GM18498 (cell line): ENCODE measurements at regions not wholly inside any gene's neighbourhood (a gene's known extent, or its start where the extent isn't known, plus 50 kb on each side); places are given as distances from the start of the nearest gene placed in this dataset.
"Not testable (repeated sequence)": the region's sequence is repeated elsewhere in the genome, so short reads cannot be mapped to it uniquely, and the experiment has no call there.

ENCODE experiments used
- ATAC-seq: cut with Tn5 transposase; IDR thresholded peaks from one replicate; pipeline ENCODE4 v1.9.1; 2021; ENCODE audit warnings: mild to moderate bottlenecking, moderate library complexity; ENCODE audit not compliant: unreplicated experiment

DNA sequence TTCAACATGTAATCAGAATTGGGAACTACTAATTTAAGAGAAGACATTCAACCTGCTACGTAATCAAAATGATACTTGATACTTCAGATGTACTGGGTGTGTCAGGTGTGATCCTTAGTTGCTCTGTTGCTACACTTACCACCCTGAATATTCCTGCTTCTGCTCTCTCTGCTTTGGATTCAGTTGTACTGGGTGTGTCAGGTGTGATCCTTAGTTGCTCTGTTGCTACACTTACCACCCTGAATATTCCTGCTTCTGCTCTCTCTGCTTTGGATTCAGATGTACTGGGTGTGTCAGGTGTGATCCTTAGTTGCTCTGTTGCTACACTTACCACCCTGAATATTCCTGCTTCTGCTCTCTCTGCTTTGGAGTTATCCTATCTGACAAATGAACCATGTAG is 290.2 kb downstream of the RAB38 start:
- not testable (repeated sequence) for ATAC-seq

DNA sequence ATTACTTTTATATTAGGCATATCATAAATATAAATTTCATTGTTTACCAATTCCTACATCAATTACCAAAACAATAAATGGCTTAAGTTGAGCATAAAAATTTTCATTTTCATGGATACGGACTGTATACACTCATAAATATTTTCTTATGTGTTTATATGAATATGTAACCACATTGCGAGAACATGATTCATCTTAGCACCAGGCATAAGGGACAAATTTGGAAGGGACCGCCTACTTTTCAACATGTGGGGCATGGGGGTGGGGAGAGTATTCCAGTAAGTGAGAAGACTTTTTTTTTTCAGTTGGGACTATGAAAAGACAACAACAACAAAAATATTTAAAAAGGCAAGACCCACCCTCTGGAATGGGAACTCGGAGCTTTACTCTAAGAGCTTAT is 296.1 kb downstream of the RAB38 start:
- ATAC-seq = no peak

DNA sequence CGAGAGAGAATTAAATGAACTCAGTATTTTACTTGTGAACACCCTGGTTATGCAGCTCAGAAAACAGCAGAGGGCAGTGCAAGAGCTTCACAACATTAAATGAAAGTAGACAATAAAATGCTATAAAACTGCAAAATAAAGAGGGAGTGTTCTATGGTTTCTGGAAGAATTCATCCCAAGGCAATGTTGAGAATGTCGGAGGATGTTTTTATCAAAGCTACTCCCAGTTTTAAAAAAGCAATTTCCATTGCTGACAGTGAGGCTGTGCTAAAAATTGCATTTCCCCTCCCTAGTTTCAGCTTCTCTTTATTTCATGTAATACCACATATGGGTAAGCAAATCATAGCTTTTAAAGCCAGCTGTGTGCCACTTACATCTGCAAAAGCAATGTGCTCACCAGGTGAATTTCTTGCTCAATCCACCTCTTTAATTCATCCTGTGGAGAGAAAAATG is 296.8 kb downstream of the RAB38 start:
- no peak for ATAC-seq

DNA sequence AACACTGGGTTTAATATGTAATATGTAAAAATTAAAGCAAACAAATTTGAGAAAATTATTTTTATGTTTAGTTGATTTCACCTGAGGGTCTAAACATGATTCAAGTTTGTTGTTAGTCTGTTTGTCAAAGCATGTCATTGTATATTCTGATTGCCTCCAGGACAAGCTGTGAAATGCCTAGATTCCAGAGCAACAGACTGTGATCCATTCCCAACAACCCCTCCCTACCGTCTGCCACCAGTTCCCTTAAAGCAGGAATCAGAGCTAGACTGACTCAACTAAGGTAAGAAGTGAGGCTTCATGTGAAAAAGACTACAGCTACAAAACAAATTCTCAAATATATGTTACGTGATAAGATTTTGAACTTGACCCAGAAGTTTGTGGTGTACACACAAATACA is 304.2 kb downstream of the RAB38 start:
- ATAC-seq = no peak

DNA sequence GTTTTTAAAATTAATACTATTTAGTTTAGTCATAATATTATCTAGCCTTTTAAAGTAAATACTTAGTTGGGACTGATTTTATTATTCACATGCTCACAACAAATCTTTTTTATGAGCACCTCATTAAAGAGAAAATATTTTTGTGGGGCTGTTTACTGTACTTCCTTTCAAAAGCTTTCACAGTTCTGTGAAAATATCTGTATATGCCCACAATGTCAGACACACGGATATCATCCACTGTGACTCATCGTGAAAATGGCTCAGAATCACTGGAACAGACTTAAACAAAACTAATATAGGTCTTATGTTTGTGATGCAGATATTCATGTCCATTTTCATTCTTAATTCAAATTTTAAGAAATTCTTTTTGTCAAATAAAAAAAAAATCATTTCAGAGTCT is 305.2 kb downstream of the RAB38 start:
- ATAC-seq = no peak

DNA sequence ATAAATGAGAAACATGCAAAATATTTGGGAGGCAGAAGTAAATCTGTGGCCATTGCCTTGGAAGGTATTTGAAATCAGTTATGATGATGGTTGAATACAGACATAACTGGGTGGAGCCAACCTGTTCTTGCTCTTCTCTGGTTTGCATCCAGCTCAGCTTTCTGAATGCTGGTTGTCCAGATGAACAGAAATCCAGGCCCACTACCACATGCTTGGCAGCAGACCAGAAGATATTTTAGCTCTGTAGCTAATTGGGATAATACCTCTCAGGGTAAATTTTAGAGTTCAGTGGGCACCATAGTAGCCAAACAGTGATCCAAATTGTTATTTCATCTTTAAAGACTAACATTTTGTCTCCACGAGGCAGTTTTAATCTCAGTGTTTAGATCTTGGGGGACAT is 308.3 kb downstream of the RAB38 start:
- ATAC-seq = no peak

DNA sequence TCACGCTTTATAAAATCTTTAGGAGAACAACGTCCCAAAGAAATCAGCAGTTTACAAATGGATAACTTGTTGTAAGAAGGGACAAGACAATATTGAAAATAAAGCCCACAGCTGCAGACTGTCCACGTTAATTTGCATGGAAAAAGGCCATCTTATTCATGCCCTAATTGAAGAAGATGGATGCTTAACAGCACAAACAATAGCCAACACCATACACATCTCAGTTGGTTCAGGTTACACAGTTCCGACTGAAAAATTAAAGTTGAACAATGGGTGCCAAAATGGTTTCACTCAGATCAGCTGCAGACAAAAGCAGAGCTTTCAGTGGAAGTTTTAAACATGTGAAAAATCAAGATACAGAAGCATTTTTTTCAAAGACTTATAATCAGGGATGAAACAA is 314.2 kb downstream of the RAB38 start:
- no peak for ATAC-seq

DNA sequence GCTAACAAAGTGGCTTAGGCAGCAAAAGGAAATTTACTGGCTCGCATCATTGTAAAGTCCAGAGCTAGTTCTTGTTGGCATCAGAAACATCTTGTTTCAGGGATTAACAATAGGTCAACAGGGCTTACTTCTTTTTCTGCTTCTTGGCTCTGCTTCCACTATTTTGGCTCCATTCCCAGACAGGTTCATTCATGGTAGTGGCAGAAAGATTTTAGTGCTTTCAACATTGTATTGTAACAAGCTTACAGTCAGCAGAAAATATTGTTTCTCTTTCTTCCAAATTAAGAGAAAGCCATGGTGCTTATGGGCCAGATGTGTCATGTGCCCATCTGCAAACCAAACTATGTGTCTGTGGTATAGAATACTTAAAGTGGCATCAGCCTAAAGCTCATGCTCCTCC is 315.6 kb downstream of the RAB38 start:
- no peak for ATAC-seq

DNA sequence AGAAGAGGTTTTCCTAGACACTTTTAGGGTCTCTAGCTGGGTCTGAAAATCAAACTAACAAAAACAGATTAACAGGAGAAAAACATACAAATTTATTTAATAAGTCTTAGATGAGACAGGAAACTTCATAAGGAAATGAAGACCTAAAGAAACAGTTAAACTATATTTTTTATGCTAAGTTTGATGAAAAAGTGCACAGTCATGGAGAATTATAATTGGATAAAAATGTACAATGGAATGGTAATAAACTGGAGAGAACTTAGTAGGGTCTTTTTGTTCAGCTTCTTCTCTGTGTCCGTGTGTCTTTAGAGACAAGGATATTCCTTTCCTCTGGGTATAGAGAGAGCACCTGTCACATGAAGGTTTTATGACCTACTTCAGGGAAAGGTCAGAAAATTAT is 323.4 kb downstream of the RAB38 start:
- no peak for ATAC-seq

DNA sequence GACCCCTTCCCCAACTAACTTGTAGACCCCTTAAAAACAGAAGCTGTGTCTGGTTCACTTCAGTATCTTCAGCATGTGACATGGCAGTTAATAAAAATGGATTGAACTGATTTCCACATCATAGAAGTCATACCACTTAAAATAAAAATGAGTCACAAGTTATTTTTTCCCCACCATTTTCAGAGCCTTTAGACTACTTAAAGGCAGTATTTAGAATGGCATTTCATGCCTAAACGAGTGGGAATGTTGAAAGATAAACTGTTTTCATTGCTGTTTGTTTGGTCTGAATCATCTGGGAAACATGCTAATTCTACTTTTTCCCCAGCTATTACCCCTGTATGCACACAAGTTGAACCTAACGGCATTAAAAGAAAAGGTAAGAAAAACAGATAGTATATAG is 324.0 kb downstream of the RAB38 start:
- no peak for ATAC-seq

DNA sequence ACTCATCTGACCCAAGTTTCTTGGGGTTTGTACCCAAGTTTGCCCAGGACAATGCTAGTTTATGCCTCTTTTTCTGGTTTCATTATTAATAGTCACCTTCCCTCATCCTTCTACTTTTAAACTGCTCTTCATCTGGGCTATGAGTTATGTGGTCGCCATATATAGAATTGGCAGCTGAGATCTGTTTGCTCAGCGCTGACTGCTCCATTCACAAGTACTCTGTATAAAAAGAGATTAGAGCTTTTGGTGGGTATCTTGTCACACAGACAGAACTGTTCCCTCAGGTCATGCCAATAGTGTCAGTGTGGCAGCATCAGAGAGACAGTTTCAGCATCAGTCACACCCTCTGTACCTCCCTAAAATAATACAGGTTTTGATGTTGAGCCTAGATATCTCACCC is 326.0 kb downstream of the RAB38 start:
- ATAC-seq = no peak

DNA sequence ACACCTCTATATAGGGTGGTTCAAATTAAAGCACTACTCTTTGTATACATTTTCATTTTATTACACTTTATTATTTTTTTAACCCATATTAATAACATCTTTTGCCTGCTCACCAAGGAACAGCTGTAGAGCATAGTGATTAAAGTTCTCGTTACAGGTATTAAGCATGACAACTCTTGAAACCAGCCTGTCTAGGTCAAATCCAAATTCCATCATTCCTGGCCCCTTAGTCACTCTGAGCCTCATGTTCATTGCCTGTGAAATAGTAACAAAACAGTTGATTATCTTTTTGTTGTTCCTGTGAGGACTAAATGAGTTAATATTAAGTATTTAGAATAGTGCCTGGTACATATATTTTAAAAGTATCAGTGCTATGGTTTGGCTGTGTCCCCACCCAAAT is 334.5 kb downstream of the RAB38 start:
- ATAC-seq = no peak

DNA sequence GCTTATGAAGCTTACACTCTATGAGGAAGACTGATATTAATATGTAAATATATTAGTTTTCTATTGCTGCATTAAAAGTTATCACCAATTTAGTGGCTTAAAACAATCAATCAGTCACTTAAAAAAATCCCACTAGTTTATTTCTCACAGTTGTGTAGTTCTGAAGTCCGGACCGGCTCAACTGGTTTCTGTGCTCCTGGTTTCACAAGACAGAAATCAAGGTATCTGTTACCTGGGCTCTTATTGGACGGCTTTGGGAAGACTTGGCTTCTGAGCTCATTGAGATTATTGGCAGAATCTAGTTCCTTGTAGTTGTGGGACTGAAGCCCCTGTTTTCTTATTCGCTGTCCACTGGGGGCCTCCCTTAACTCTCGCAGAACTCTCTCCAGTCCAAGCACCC is 343.0 kb downstream of the RAB38 start:
- ATAC-seq = no peak

DNA sequence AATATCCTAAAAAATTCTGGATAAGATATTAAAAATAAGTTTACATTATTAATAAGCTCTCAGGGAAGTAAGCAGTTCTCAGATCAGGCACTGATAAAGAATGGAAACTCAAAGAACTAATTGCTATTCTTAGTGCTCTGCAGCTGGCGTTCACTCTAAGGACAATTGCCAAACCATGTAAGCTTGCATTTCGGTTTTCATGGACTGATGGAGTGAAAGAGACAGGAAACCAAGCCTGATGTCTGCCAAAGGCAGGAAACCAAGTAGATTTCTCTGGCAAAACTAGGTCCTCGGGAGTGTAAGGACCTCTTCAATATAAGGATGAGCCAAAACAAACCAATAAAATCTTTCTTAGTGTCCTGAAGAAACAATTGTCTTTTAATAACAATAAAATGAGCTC is 355.2 kb downstream of the RAB38 start:
- no peak for ATAC-seq

DNA sequence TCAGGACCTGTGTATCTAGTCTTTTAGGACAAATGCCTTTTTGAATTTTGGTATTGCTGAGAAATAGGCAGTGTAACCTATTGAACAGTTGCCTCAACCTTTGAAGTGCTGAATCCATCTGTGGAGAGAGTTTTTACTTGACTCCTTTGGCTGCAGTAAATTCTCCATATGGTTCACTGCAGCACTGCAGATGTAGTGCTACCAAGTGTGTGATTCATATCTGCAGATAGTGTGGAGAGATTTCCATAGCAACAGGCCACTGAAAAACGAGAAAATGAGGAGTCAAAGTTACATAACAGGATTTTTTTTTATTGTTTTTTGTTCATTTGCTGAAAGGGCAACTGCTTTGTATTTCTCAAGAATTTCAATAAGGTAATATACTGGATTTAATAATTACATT is 356.1 kb downstream of the RAB38 start:
- ATAC-seq = no peak

DNA sequence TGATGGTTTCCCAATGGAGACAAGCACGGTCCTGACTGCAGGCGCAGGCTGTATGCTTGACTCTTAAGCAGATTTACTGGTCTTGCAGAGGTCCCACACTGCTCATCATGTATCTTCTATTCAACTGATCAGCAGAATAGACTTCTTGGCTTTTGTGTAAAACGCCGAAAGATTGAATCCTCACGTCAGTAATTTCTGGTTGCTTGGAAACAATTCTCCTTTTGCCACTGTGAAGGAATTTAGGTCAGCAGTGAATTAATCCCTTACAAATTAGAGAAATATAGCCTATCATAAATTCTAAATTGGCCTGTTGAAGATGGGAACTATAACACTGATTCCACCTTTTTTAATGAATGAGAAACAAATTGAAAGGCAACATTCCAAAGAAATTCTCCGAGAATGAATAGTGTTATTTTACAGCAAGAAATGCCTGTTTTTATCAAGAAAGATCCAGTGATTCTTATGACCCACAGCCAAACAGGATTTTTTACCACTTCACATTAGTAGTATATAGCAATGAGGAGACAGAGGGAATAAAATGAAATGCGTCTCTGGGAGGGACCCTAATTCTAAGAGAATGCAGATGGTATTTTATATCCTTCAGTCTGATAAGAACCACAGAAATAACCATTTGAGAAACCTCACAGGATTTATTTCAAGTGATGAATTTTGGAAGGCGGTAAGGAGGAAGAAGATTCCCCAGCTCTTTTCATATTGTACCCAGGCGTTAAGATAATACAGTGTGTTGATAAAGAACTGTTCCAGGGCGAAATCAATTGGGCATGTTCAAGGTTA is 362.5 kb downstream of the RAB38 start:
- ATAC-seq = no peak

DNA sequence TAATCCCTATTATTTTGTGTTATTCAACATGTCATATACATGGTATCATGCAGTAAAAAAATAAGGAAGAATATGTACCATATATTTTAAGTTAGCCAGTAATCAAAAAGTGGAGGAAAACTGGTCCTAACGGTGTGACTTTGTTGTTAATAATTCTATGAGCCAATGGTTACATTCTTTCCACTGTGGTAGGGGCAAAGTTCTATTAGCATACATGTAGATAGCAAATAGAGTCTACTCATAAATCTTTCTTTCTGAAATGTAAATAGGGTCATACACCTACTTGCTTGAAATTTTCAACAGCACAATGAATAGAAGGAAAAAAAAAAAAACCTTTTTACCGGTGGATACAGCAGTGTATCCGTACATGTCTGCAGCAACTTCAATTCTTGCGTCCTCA is 364.8 kb downstream of the RAB38 start:
- ATAC-seq = no peak

DNA sequence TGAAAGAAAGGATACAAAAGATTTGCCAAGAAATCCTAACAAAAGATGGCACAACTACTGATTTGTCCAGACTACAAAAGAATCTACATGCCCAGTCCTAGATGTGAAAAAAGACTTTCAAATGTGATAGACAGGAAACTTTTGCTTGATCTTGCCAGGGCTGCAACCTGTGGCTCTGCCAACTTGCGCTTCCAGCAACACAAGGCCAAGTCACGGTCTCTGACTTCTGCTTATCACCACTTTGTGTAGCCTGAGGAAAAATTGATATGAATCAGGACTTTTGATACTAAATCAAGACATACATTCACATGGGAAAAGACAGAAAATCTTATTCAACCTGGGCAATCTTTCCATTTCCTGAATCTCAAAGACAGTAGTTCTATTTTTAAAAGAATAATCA is 366.0 kb downstream of the RAB38 start:
- ATAC-seq = no peak

DNA sequence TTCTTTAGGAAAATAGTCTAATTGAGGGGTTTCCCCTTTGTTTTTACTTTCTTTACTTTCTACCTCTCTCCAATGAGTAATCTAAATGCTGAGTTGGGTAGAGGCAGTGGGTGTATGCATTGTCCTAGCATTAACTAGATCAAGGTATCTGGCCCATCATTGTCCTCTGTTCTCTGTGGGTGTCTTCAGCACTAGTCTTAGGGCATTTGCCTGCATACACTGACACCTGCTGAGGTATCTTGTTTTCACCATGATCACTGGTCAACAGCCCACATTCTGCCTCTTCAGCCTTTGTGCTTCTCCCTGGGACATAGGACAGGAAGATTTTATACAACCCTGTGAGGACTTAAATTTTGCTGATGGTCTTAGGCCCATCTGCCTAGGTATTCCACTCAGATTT is 371.1 kb downstream of the RAB38 start:
- no peak for ATAC-seq

DNA sequence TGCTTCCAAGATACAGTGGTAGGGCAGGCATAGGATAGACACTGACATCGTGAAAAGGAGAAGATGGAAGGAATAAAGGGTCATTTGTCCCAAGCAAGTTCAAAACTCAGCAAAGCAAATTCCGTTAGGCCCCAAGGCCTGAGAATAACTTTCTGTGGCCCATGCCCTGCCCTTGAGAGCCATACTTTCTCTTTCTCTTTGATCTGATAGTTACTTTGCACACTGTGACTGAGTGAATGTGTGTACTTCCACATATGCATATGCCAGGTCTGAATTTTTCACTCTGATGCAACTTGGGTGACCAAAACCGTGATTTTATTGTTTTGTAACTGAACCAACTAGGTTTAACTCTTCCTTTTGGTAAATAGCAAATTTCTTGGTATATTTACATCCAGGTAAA is 371.5 kb downstream of the RAB38 start:
- ATAC-seq = peak; percentile 72

DNA sequence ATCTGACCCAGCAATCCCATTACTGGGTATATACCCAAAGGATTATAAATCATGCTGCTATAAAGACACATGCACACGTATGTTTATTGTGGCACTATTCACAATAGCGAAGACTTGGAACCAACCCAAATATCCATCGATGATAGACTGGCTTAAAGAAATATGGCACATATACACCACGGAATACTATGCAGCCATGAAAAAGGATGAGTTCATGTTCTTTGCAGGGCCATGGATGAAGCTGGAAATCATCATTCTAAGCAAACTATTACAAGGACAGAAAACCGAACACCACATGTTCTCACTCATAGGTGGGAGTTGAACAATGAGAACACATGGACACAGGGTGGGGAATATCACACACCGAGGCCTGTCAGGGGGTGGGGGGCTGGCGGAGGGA is 390.4 kb downstream of the RAB38 start:
- not testable (repeated sequence) for ATAC-seq

DNA sequence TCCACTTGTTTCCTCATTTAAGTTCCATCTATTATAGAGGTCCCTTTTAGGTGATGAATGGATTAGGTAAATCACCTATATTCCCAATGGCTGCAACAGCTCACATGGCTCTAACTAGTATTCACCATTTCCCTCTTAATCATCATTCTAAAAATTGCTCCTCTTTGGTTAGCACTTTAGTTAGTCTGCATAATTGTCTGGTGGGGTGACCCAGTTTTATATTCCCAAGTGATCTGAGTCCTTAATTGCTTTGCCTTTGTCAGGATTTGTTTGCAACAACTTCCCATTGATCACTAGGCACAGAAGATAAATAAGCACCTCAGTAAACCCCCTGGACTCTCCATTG is 395.2 kb downstream of the RAB38 start:
- no peak for ATAC-seq
